Body of pancreas (tissue), 4 donors: ENCODE measurements at regions not wholly inside any gene's neighbourhood (a gene's known extent, or its start where the extent isn't known, plus 50 kb on each side); places are given as distances from the start of the nearest gene placed in this dataset.

Source experiments
- CTCF ChIP-seq, 7 experiments: fragments of 450-650 bp in 4 of 7; fragments of 200-600 bp in 3 of 7; sonication (generic) in 3 of 7; IDR thresholded peaks; one replicate each; pipeline ENCODE4 v1.5.1; 2016 to 2019; ENCODE audit warnings: antibody characterized with exemption in 7 of 7
- POLR2A ChIP-seq, 3 donors: fragments of 450-650 bp; IDR thresholded peaks; one replicate each; pipeline ENCODE4 v1.6.1; 2016; ENCODE audit warnings: antibody characterized with exemption in 3 of 3, mild to moderate bottlenecking in 2 of 3

GRCh38 chr5:100432741-100433140 lies 102.4 kb upstream of the FAM174A start:
- no peak for TF ChIP-seq CTCF (IDR thresholded peaks at IDR 0.05)
- TF ChIP-seq POLR2A (IDR thresholded peaks at IDR 0.05) = no peak
